Suprapubic skin (tissue), 4 donors: ENCODE measurements at regions not wholly inside any gene's neighbourhood (a gene's known extent, or its start where the extent isn't known, plus 50 kb on each side); places are given as distances from the start of the nearest gene placed in this dataset.

ENCODE experiments used
- DNase-seq, 2 donors: peaks; one replicate each; pipeline ENCODE4 v3.0.0-alpha.2; 2019; ENCODE audit warnings: low spot score in 2 of 2
- H3K27ac ChIP-seq: fragments of 200-600 bp; sonication (generic); one replicate; pipeline ENCODE4 v1.5.1; 2019
- H3K27me3 ChIP-seq: fragments of 200-600 bp; sonication (generic); one replicate; pipeline ENCODE4 v1.5.1; 2019
- H3K36me3 ChIP-seq: fragments of 200-600 bp; sonication (generic); one replicate; pipeline ENCODE4 v1.5.1; 2019
- H3K4me1 ChIP-seq: fragments of 200-600 bp; sonication (generic); one replicate; pipeline ENCODE4 v1.5.1; 2019
- H3K4me3 ChIP-seq: fragments of 200-600 bp; sonication (generic); one replicate; pipeline ENCODE4 v1.5.1; 2019; ENCODE audit warnings: mild to moderate bottlenecking
- H3K9me3 ChIP-seq: fragments of 200-600 bp; sonication (generic); one replicate; pipeline ENCODE4 v1.5.1; 2019
- CTCF ChIP-seq, 2 donors: fragments of 200-600 bp in 1 of 2; fragments of 450-650 bp in 1 of 2; sonication (generic) in 1 of 2; IDR thresholded peaks; one replicate each; pipeline ENCODE4 v1.5.1; 2016 to 2019; ENCODE audit warnings: antibody characterized with exemption in 2 of 2, mild to moderate bottlenecking in 1 of 2, moderate library complexity in 1 of 2
- EP300 ChIP-seq: sonication (generic); formaldehyde crosslinking; IDR thresholded peaks from one replicate; pipeline ENCODE4 v1.6.1; 2017; ENCODE audit warnings: antibody characterized with exemption
- POLR2A ChIP-seq, 2 donors: fragments of 450-650 bp; IDR thresholded peaks; one replicate each; pipeline ENCODE4 v1.6.1; 2017; ENCODE audit warnings: antibody characterized with exemption in 2 of 2, mild to moderate bottlenecking in 2 of 2, moderate library complexity in 2 of 2
- POLR2AphosphoS5 ChIP-seq, 3 donors: sonication (generic); formaldehyde crosslinking; IDR thresholded peaks; one replicate each; pipeline ENCODE4 v1.6.1; 2017; ENCODE audit warnings: antibody characterized with exemption in 3 of 3
- whole genome bisulfite sequencing: methylation state at CpG from one replicate; pipeline ENCODE4 v1.1.5; 2018; 5-methylcytosine and 5-hydroxymethylcytosine counted together

DNA sequence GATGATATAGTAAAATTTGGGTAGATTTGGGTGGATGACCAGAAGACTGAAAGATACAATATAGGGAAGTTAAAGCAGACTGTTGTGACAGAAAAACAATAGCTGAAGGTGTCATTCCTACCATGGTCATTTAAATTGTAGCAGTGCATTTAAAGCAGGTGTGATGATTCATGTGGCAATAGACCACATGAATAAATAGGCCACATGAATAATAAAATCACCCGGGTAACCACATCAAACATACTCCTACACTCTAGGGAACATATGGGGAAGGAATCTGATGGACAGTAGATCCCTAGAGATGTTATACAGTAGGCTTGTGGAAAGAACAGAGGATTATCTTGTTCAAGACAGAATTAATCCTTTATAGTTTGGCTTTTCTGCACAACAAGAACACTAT is 392.6 kb downstream of the SLITRK5 start:
- no peaks in the 10 kb centered on the region for H3K9me3 ChIP-seq
- no peak overlapping the region for H3K27ac ChIP-seq
- no peaks in the 10 kb centered on the region for H3K27me3 ChIP-seq
- 17% methylated on average over 1 of the region's 1 CpG for WGBS
- TF ChIP-seq POLR2A (IDR thresholded peaks at IDR 0.05) (no peak), CTCF (IDR thresholded peaks at IDR 0.05) (no peak), POLR2AphosphoS5 (IDR thresholded peaks at IDR 0.05) (no peak), EP300 (no peak)
- no peaks in the 10 kb centered on the region for H3K4me1 ChIP-seq
- H3K36me3 ChIP-seq, result no peaks in the 10 kb centered on the region
- no peak overlapping the region for H3K4me3 ChIP-seq
- no peak for DNase-seq

GRCh38 chr13:88066847-88067246 is 395.7 kb downstream of the SLITRK5 start:
- no peak for TF ChIP-seq EP300
- TF ChIP-seq CTCF (IDR thresholded peaks at IDR 0.05), result no peak
- TF ChIP-seq POLR2A (IDR thresholded peaks at IDR 0.05), result no peak
- no peak for TF ChIP-seq POLR2AphosphoS5 (IDR thresholded peaks at IDR 0.05)
- no peak overlapping the region for H3K4me3 ChIP-seq
- DNase-seq, result no peak
- H3K36me3 ChIP-seq, result no peaks in the 10 kb centered on the region
- no peak overlapping the region for H3K27ac ChIP-seq
- H3K4me1 ChIP-seq, result no peaks in the 10 kb centered on the region
- H3K9me3 ChIP-seq, result no peaks in the 10 kb centered on the region
- H3K27me3 ChIP-seq, result no peaks in the 10 kb centered on the region
- 91% methylated on average over 2 of the region's 2 CpGs for WGBS

- DNase-seq, result no peak
- no peaks in the 10 kb centered on the region for H3K4me1 ChIP-seq
- H3K36me3 ChIP-seq, result no peaks in the 10 kb centered on the region
- TF ChIP-seq POLR2A (IDR thresholded peaks at IDR 0.05), result no peak
- no peak for TF ChIP-seq CTCF (IDR thresholded peaks at IDR 0.05)
- WGBS, result 90% methylated on average over 1 of the region's 1 CpG
- H3K27ac ChIP-seq, result no peak overlapping the region
- H3K27me3 ChIP-seq, result no peaks in the 10 kb centered on the region
- H3K4me3 ChIP-seq, result no peak overlapping the region
- H3K9me3 ChIP-seq, result no peaks in the 10 kb centered on the region
Observed at GRCh38 chr13:88068316-88068715, 397.1 kb downstream of the SLITRK5 start.

DNA sequence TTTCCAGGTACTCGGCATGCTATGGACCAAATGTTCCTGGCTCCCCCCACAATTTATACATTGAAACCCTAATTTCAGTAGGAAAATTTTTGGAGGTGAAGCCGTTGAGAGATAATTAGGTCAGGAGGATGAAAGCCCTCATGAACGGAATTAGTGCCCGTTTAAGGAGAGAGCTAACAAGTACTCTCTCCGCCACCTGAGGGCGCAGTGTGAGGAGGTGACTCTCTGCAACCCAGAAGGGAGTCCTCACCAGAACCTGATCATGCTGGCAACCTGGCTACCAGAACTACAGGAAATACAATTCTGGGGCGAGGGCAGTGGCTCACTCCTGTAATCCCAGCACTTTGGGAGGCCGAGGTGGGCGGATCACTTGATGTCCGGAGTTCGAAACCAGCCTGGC is 397.8 kb downstream of the SLITRK5 start:
- Histone ChIP-seq H3K4me1 (no peaks in the 10 kb centered on the region), H3K36me3 (no peaks in the 10 kb centered on the region), H3K9me3 (no peaks in the 10 kb centered on the region), H3K27ac (no peak overlapping the region), H3K27me3 (no peaks in the 10 kb centered on the region), H3K4me3 (no peak overlapping the region)
- TF ChIP-seq EP300 (no peak), POLR2A (IDR thresholded peaks at IDR 0.05) (no peak), POLR2AphosphoS5 (IDR thresholded peaks at IDR 0.05) (no peak), CTCF (IDR thresholded peaks at IDR 0.05) (no peak)
- DNase-seq, result no peak
- 89% methylated on average over 11 of the region's 11 CpGs for WGBS

DNA sequence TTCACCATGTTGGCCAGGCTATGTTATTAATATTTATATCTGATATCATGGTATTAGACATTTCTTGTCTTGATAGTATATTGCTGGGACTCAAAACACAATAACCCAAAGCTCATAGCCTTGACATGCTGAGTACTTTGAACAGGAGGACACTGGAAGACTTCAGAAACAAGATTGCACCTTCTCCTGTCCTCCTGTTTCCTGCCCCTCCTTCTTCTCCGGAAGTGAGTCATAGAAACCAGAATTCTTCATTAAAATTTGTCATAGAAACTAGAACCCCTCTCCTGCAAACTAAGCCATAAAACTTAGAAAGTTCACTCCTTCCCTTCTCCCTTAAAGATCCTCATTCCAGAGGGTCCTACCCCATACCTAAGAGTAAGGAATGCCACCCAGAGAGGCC is 400.2 kb downstream of the SLITRK5 start:
- Histone ChIP-seq H3K27me3 (no peaks in the 10 kb centered on the region), H3K4me1 (no peaks in the 10 kb centered on the region), H3K27ac (no peak overlapping the region), H3K9me3 (no peaks in the 10 kb centered on the region), H3K4me3 (no peak overlapping the region), H3K36me3 (no peaks in the 10 kb centered on the region)
- no peak for TF ChIP-seq CTCF (IDR thresholded peaks at IDR 0.05)
- no peak for TF ChIP-seq POLR2AphosphoS5 (IDR thresholded peaks at IDR 0.05)
- no peak for TF ChIP-seq POLR2A (IDR thresholded peaks at IDR 0.05)
- TF ChIP-seq EP300, result no peak
- DNase-seq, result no peak
- WGBS, result 71% methylated on average over 1 of the region's 1 CpG
